ENCODE measurements at regions not wholly inside any gene's neighbourhood (a gene's known extent, or its start where the extent isn't known, plus 50 kb on each side); places are given as distances from the start of the nearest gene placed in this dataset.
"Not testable (repeated sequence)": the region's sequence is repeated elsewhere in the genome, so short reads cannot be mapped to it uniquely, and the experiment has no call there.

GRCh38 chr10:9102026-9102425 is 1047.5 kb downstream of the GATA3 start:
- no peak for DNase-seq (ENCODE audit: low read depth in 2 of 2)

- no peak for DNase-seq (ENCODE audit: low read depth in 2 of 2)
These were observed 1048.8 kb downstream of the GATA3 start for GRCh38 chr10:9103301-9103700.

- DNase-seq (ENCODE audit: low read depth in 2 of 2), result no peak
These were observed 1057.5 kb downstream of the GATA3 start for GRCh38 chr10:9111976-9112375.

GRCh38 chr10:9126728-9127127 is 1072.2 kb downstream of the GATA3 start:
- no peak for DNase-seq (ENCODE audit: low read depth in 2 of 2)

- no peak for DNase-seq (ENCODE audit: low read depth in 2 of 2)
These were observed 1082.9 kb downstream of the GATA3 start for GRCh38 chr10:9137368-9137767.

- not testable (repeated sequence) for DNase-seq (ENCODE audit: low read depth in 2 of 2)
These were observed 1084.3 kb downstream of the GATA3 start for GRCh38 chr10:9138829-9139228.

DNA sequence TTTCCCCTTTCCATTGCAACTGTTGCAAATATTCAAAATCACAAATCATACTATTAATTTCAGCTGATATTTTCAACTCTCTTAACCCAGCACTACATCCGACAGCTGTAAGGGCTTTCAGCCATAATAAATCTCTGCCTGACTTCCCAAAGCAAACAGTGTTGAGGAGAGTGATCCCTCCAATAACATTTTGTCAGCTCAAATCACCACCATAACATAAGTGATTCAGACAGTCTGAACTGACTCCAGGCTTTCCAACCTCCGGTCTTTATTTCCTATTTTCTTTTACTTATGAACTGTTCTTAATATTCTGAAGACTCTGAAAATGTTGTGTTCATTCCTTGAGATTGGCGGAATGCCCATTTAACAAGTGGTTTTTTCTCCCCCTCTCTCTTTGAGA is 1085.9 kb downstream of the GATA3 start:
- no peak for DNase-seq (ENCODE audit: low read depth in 2 of 2)

DNA sequence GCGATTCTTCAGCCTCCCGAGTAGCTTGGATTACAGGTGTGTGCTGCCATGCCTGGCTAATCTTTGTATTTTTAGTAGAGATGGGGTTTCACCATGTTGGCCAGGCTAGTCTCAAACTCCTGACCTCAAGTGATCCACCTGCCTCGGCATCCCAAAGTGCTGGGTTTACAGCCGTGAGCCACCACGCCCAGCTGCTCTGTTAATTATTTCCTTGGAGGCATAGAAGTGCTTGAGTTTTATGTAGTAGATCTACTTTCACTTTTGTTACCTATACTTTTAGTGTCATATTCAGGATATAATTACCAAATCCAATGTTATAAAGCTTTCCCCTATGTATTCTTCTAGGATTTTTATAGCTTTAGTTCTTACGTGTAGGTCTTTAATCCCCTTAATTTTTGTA is 1093.0 kb downstream of the GATA3 start:
- no peak for DNase-seq (ENCODE audit: low read depth in 2 of 2)

DNA sequence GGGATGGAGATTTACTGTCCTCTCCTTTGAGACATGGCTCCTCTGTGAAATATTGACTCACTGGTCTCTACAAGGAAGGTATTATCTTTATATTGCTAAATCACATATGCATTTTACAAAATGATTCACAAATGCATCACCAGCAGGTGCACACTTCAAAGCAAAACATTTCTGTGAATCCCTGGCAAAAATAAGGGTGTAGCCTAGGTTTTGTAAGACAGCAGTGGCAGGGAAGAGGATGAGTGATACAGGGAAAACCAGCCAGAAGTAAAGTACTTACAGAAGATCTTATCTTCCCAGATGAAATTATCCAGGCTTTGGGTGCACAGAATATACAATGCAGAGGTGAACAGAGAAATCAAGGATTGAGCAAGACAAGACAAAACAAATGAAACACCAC is 1094.6 kb downstream of the GATA3 start:
- DNase-seq (ENCODE audit: low read depth in 2 of 2), result no peak

DNA sequence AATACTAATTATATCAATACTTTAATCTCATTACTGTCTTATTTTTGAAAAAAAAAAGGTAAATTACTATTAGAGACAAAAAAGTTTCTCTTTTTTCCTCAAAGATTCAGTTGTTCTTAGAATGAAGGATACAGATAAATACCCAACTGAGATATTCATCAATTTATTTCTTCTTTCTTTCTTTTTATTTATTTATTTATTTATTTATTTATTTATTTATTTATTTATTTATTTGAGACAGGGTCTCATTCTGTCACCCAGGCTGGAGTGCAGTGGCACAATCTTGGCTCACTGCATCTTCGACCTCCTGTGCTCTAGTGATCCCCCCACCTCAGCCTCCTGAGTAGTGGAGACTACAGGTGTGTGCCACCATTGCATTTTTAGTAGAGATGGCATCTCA is 1098.6 kb downstream of the GATA3 start:
- DNase-seq (ENCODE audit: low read depth in 2 of 2), result not testable (repeated sequence)

GRCh38 chr10:9157656-9158055 is 1103.2 kb downstream of the GATA3 start:
- no peak for DNase-seq (ENCODE audit: low read depth in 2 of 2)

DNA sequence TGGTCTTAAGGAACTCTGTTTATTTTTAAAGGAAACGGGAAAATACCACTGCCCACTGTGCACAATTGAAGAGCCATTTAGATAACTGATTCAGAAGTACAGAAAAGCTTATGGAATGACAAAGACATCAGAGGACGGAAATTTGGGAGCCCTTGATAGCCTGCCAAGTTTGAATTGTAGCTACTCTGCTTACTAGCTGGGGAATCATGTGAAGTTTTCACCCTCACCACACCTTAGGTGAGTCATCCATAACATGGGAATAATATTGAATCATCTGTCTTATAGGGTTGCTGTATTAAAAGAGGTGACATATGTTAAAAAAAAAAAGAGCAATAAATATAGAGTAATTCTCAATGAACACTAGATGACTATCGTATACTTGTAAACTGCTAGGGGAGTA is 1104.2 kb downstream of the GATA3 start:
- DNase-seq (ENCODE audit: low read depth in 2 of 2), result no peak

GRCh38 chr10:9160275-9160674 is 1105.8 kb downstream of the GATA3 start:
- no peak for DNase-seq (ENCODE audit: low read depth in 2 of 2)

DNA sequence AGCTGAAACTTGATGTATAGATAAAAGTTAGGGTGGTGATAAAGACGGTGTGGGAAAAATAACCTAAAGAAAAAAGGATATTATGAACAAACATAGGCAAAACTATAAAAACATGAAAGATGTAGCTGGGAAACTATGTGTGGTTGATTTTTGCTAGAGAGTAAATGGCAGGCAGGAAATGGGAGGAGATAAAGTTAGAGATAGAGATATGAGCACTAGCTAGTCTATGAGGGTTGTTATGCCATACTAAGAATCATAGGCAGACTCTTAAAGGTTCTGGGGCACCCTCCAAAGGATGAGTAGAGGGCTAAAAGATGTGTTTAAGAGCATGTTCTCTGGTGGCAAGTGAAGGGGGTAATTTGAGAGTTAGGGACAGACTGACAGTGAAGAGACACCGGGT is 1109.2 kb downstream of the GATA3 start:
- DNase-seq (ENCODE audit: low read depth in 2 of 2), result no peak

DNA sequence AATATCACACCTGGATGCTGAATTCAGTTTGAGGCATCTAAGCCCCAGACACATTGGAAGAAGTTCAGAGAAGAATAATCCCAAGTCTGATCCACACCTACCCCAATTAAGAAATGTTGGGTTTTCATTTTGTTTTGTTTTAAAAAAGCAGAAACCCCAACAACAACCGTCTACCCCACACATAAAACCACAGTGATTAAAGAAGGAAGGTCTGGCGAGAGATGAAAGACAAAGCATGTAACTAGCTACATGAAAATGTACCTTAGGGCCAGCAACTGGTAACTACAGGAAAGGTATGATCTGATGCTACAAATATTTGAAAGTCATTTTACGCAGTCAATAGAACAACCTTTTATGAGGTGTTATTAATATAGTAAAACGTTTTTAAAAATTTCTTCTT is 1112.3 kb downstream of the GATA3 start:
- DNase-seq (ENCODE audit: low read depth in 2 of 2), result no peak

GRCh38 chr10:9172276-9172675 is 1117.8 kb downstream of the GATA3 start:
- no peak for DNase-seq (ENCODE audit: low read depth in 2 of 2)

- no peak for DNase-seq (ENCODE audit: low read depth in 2 of 2)
These were observed 1120.7 kb downstream of the GATA3 start for GRCh38 chr10:9175200-9175599.

- DNase-seq (ENCODE audit: low read depth in 2 of 2), result not testable (repeated sequence)
These were observed 1128.9 kb downstream of the GATA3 start for GRCh38 chr10:9183197-9183880.

GRCh38 chr10:9188022-9188810 is 1133.7 kb downstream of the GATA3 start:
- no peak for DNase-seq (ENCODE audit: low read depth in 2 of 2)

GRCh38 chr10:9189448-9189847 is 1135.0 kb downstream of the GATA3 start:
- DNase-seq (ENCODE audit: low read depth in 2 of 2), result no peak

DNA sequence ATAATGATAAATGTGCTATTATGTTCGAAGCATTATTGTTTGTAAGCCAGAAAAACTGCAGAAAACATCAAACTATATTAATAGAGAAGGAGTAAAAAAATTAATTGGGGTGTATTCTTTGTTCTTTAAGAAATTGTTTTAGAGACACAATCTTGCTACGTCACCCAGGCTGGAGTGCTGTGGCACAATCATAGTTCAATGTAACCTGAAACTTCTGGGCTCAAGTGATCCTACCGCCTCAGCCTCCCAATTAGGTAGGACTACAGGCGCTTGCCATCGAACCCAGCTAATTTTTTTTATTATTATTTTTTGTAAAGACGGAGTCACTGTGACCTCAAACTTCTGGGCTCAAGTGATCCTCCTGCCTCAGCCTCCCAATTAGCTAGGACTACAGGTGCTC is 1138.6 kb downstream of the GATA3 start:
- DNase-seq (ENCODE audit: low read depth in 2 of 2), result no peak

- DNase-seq (ENCODE audit: low read depth in 2 of 2), result no peak
These were observed 1140.9 kb downstream of the GATA3 start for GRCh38 chr10:9195385-9195784.

GRCh38 chr10:9198611-9199010 is 1144.1 kb downstream of the GATA3 start:
- no peak for DNase-seq (ENCODE audit: low read depth in 2 of 2)

All from stimulated activated CD4-positive, alpha-beta T cell treated with anti-CD3 and anti-CD28 coated beads, Interleukin-12 subunit alpha, Interleukin-12 subunit beta, amount 100 ng/mL, for 24 hours (primary cell).